ENCODE measurements at regions not wholly inside any gene's neighbourhood (a gene's known extent, or its start where the extent isn't known, plus 50 kb on each side); places are given as distances from the start of the nearest gene placed in this dataset.
A peak's percentile ranks its signal among the peaks of the same experiment; 100 is the strongest.

- Histone ChIP-seq H3K27me3 (no peaks in the 10 kb centered on the region), H3K36me3 (no peaks in the 10 kb centered on the region), H3K27ac (no peak overlapping the region), H3K4me1 (peaks cover 0 to 8% (median 0%) of the 10 kb centered on the region in 12 donors), H3K4me3 (no peak overlapping the region), H3K9me3 (peaks cover 0 to 17% (median 0%) of the 10 kb centered on the region in 12 donors)
- ATAC-seq (no peak), DNase-seq (no peak)
- intact Hi-C loops (cut with DNase I): no loop called here
- TF ChIP-seq POLR2A (IDR thresholded peaks at IDR 0.05) (no peak), CTCF (IDR thresholded peaks at IDR 0.05) (no peak)
- WGBS, 4 donors: 93 to 98% (median 97%) methylated on average over 3 of the region's 3 CpGs
These were observed 154.7 kb downstream of the QPCT start for GRCh38 chr2:37499113-37499512.

- TF ChIP-seq POLR2A (IDR thresholded peaks at IDR 0.05) (no peak), CTCF (IDR thresholded peaks at IDR 0.05) (no peak)
- no peak for DNase-seq
- H3K36me3 ChIP-seq: no peaks in the 10 kb centered on the region
- H3K27me3 ChIP-seq: no peaks in the 10 kb centered on the region
- ATAC-seq: no peak
- peaks cover 0 to 15% (median 0%) of the 10 kb centered on the region in 12 donors for H3K9me3 ChIP-seq
- no peak overlapping the region for H3K4me3 ChIP-seq
- H3K4me1 ChIP-seq: peaks cover 0 to 9% (median 0%) of the 10 kb centered on the region in 12 donors
- intact Hi-C loops (cut with DNase I): loop anchor here in 1 of 10 donors (5.0 kb wide), 1 partner anchor 83 kb away; no protein-coding TSS in a partner anchor
- H3K27ac ChIP-seq: no peak overlapping the region
These were observed 155.6 kb downstream of the QPCT start for GRCh38 chr2:37500031-37500430.

GRCh38 chr2:37501113-37501512 is 156.7 kb downstream of the QPCT start:
- no peak for DNase-seq
- WGBS, 4 donors: 61 to 68% (median 64%) methylated on average over 2 of the region's 2 CpGs
- TF ChIP-seq POLR2A (IDR thresholded peaks at IDR 0.05): no peak
- no peak for TF ChIP-seq CTCF (IDR thresholded peaks at IDR 0.05)
- H3K9me3 ChIP-seq: peaks cover 0 to 5% (median 0%) of the 10 kb centered on the region in 12 donors
- H3K4me1 ChIP-seq: peaks cover 0 to 20% (median 5%) of the 10 kb centered on the region in 12 donors
- intact Hi-C loops (cut with DNase I): loop anchor here in 1 of 10 donors (5.0 kb wide), 1 partner anchor 84 kb away; no protein-coding TSS in a partner anchor
- no peaks in the 10 kb centered on the region for H3K27me3 ChIP-seq
- H3K27ac ChIP-seq: no peak overlapping the region
- no peak for ATAC-seq
- H3K4me3 ChIP-seq: no peak overlapping the region
- no peaks in the 10 kb centered on the region for H3K36me3 ChIP-seq

- intact Hi-C loops (cut with DNase I): no loop called here
- Histone ChIP-seq H3K4me1 (peaks cover 0 to 29% (median 16%) of the 10 kb centered on the region in 12 donors), H3K27me3 (no peaks in the 10 kb centered on the region), H3K27ac (peak overlapping the region; percentile 61 to 92 (median 85)), H3K4me3 (peak overlapping the region in 1 of 12 donors; percentile 9), H3K36me3 (no peaks in the 10 kb centered on the region), H3K9me3 (no peaks in the 10 kb centered on the region)
- peak in 4 of 5 donors; percentile 24 to 36 (median 28) for DNase-seq
- ATAC-seq: peak; percentile 81 to 94 (median 92)
- no peak for TF ChIP-seq CTCF (IDR thresholded peaks at IDR 0.05)
- TF ChIP-seq POLR2A (IDR thresholded peaks at IDR 0.05): no peak
- 28 to 32% (median 29%) methylated on average over 5 of the region's 5 CpGs for WGBS, 4 donors
These were observed 162.1 kb downstream of the QPCT start for GRCh38 chr2:37506407-37507050.
